CD4-positive, alpha-beta T cell (primary cell): ENCODE measurements at regions not wholly inside any gene's neighbourhood (a gene's known extent, or its start where the extent isn't known, plus 50 kb on each side); places are given as distances from the start of the nearest gene placed in this dataset.
"Not testable (repeated sequence)": the region's sequence is repeated elsewhere in the genome, so short reads cannot be mapped to it uniquely, and the experiment has no call there.

Source experiments
- ATAC-seq: fragments of 200-7000 bp; cut with Tn5 transposase; one replicate; pipeline ENCODE4 v1.10.0; 2022; ENCODE audit warnings: mild to moderate bottlenecking; ENCODE audit not compliant: poor library complexity
- CTCF ChIA-PET: fragments of 350-600 bp; sonication (Branson Sonifier 250); formaldehyde crosslinking; loops from one replicate; lab custom pipeline; 2021; ENCODE audit warnings: antibody characterized with exemption, inconsistent platforms; lab: Charles Lee
- POLR2A ChIA-PET: fragments of 350-600 bp; sonication (Branson Sonifier 250); formaldehyde crosslinking; loops from one replicate; lab custom pipeline; 2021; ENCODE audit warnings: antibody characterized with exemption, inconsistent platforms; lab: Charles Lee
- DNase-seq, 14 experiments: peaks; one replicate each; pipeline ENCODE4 v3.0.0-alpha.2; 2013 to 2020; ENCODE audit warnings: mixed read lengths in 2 of 14
- H3K27ac ChIP-seq, 2 donors: one replicate each; pipeline versions ENCODE4 v1.5.1 to v1.7.0; 2013; ENCODE audit warnings: low read length in 2 of 2, low read depth in 1 of 2, mild to moderate bottlenecking in 1 of 2
- H3K27me3 ChIP-seq, 2 experiments: 1 replicate in 1 of 2; 2 replicates in 1 of 2; pipeline versions ENCODE4 v1.6.1 to v1.7.0; 2013; ENCODE audit warnings: low read length in 2 of 2, control low read depth in 1 of 2, mild to moderate bottlenecking in 1 of 2, moderate library complexity in 1 of 2; ENCODE audit not compliant: insufficient read depth in 2 of 2, control insufficient read depth in 1 of 2
- H3K36me3 ChIP-seq: one replicate; pipeline ENCODE4 v1.6.1; 2013; ENCODE audit warnings: low read length, control low read depth; ENCODE audit not compliant: insufficient read depth
- H3K4me1 ChIP-seq: one replicate; pipeline ENCODE4 v1.6.1; 2013; ENCODE audit warnings: low read length, control low read depth; ENCODE audit not compliant: insufficient read depth
- H3K4me3 ChIP-seq: one replicate; pipeline ENCODE4 v1.5.1; 2013; ENCODE audit warnings: mild to moderate bottlenecking, low read length, moderate library complexity
- H3K9me3 ChIP-seq, 2 experiments: 1 replicate in 1 of 2; 2 replicates in 1 of 2; pipeline versions ENCODE4 v1.6.1 to v1.7.0; 2013; ENCODE audit warnings: low read length in 2 of 2, mild to moderate bottlenecking in 2 of 2, control low read depth in 1 of 2, moderate library complexity in 1 of 2; ENCODE audit not compliant: control insufficient read depth in 1 of 2, insufficient read depth in 1 of 2
- H3K27ac Mint-ChIP-seq: one replicate; pipeline ENCODE4 v1.8.0; 2020; ENCODE audit warnings: mixed read lengths
- H3K27me3 Mint-ChIP-seq: one replicate; pipeline ENCODE4 v1.8.0; 2021; ENCODE audit warnings: mixed read lengths
- H3K36me3 Mint-ChIP-seq: one replicate; pipeline ENCODE4 v1.8.0; 2021; ENCODE audit warnings: low read depth, mixed read lengths
- H3K4me1 Mint-ChIP-seq: one replicate; pipeline ENCODE4 v1.8.0; 2021; ENCODE audit warnings: low read depth, mixed read lengths
- H3K4me3 Mint-ChIP-seq: one replicate; pipeline ENCODE4 v1.8.0; 2020; ENCODE audit warnings: mild to moderate bottlenecking, mixed read lengths
- H3K9me3 Mint-ChIP-seq: one replicate; pipeline ENCODE4 v1.8.0; 2020; ENCODE audit warnings: mixed read lengths
- CTCF ChIP-seq: fragments of 200-600 bp; IDR thresholded peaks from one replicate; pipeline ENCODE4 v1.8.0; 2022; ENCODE audit warnings: antibody characterized with exemption, mild to moderate bottlenecking
- intact Hi-C, 2 experiments: fragments of 100-400 bp; cut with DNase I in 1 of 2; cut with micrococcal nuclease in 1 of 2; formaldehyde crosslinking; loops; one replicate each; pipeline versions ENCODE4 v1.15.1 to v1.9.0; 2023 to 2025; cut with DNase I, micrococcal nuclease

DNA sequence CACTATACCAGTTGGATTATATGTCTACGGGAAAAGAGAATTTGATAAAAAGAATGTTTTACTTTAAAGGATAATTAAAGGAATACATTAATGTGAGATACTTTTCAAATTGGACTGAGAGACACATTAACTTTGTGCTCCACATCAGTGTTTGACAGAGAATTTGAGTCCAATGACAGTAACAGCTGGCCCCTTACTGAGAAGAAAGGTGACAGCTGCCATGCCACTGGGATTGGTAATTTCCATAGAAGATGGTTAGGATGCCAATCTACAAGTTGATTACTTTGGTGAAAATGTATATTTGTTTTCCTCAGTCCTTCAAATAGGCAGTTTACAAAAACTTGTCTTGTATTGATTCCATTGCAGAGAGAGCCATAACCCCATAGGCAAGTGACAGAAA, 578.4 kb downstream of the SLCO4C1 start:
- no peak overlapping the region for H3K27ac ChIP-seq
- intact Hi-C loops = no loop called here
- DNase-seq (no peak), ATAC-seq (no peak)
- no peaks in the 10 kb centered on the region for H3K36me3 ChIP-seq
- peaks cover 2% of the 10 kb centered on the region for H3K9me3 Mint-ChIP-seq
- H3K27ac Mint-ChIP-seq = no peak overlapping the region
- no peak overlapping the region for H3K4me3 Mint-ChIP-seq
- no peaks in the 10 kb centered on the region for H3K4me1 Mint-ChIP-seq
- H3K36me3 Mint-ChIP-seq = no peaks in the 10 kb centered on the region
- no peaks in the 10 kb centered on the region for H3K27me3 ChIP-seq
- H3K4me3 ChIP-seq = no peak overlapping the region
- no peaks in the 10 kb centered on the region for H3K27me3 Mint-ChIP-seq
- no peaks in the 10 kb centered on the region for H3K4me1 ChIP-seq
- H3K9me3 ChIP-seq = no peaks in the 10 kb centered on the region
- TF ChIP-seq CTCF = no peak
- ChIA-PET POLR2A (no interaction called here), CTCF (no interaction called here)

DNA sequence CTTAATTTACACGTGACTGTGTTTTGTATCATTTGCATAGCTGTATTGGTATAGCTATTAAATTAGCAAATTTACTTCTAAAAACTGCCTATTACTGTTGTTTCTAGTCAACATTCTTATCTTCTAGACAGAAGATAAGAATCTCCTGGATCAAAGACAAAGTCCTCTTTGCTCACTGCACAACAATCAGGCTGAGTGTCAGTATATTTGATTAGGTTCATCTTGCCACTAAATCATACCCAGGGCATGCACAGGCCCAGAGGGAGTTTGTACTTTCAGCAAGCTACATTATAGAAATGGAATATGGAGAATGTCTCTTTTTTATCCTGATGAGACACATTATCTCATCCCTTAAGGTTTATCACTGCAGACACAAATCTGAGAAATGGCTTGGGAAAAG, 579.1 kb downstream of the SLCO4C1 start:
- Histone ChIP-seq H3K27ac (no peak overlapping the region), H3K4me1 (no peaks in the 10 kb centered on the region), H3K27me3 (no peaks in the 10 kb centered on the region), H3K9me3 (no peaks in the 10 kb centered on the region), H3K36me3 (no peaks in the 10 kb centered on the region), H3K4me3 (no peak overlapping the region)
- ATAC-seq = no peak
- H3K27me3 Mint-ChIP-seq = no peaks in the 10 kb centered on the region
- H3K4me1 Mint-ChIP-seq = no peaks in the 10 kb centered on the region
- ChIA-PET CTCF (no interaction called here), POLR2A (no interaction called here)
- no peak overlapping the region for H3K27ac Mint-ChIP-seq
- intact Hi-C loops = no loop called here
- H3K4me3 Mint-ChIP-seq = no peak overlapping the region
- H3K9me3 Mint-ChIP-seq = peaks cover 2% of the 10 kb centered on the region
- no peaks in the 10 kb centered on the region for H3K36me3 Mint-ChIP-seq
- no peak for TF ChIP-seq CTCF
- DNase-seq = no peak

DNA sequence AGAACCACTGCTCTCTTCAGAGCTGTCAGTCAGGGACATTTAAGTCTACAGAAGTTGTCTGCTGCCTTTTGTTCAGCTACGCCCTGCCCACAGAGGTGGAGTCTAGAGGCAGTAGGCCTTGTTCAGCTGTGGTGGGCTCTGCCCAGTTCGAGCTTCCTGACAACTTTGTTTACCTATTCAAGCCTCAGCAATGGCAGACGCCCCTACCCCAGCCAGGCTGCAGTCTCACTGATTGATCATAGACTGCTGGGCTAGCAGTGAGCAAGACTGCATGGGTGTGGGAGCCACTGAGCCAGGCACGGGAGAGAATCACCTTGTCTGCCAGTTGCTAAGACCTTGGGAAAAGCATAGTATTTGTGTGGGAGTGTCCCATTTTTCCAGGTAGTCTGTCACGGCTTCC, 580.3 kb downstream of the SLCO4C1 start:
- H3K27me3 ChIP-seq, intact Hi-C loops, CTCF ChIA-PET, H3K4me3 Mint-ChIP-seq, H3K9me3 ChIP-seq, H3K4me1 ChIP-seq, H3K36me3 ChIP-seq, H3K4me1 Mint-ChIP-seq, DNase-seq, H3K36me3 Mint-ChIP-seq, H3K27me3 Mint-ChIP-seq, ATAC-seq, H3K27ac Mint-ChIP-seq, POLR2A ChIA-PET, H3K9me3 Mint-ChIP-seq, H3K4me3 ChIP-seq, H3K27ac ChIP-seq: not testable (repeated sequence)

- intact Hi-C loops = no loop called here
- CTCF ChIA-PET = no interaction called here
These were observed 606.8 kb downstream of the SLCO4C1 start for GRCh38 chr5:101689306-101689705.

More at GRCh38 chr5:101689306-101689705, 606.8 kb downstream of the SLCO4C1 start:
- no peak for ATAC-seq
- H3K9me3 ChIP-seq = no peaks in the 10 kb centered on the region
- H3K4me3 ChIP-seq = no peak overlapping the region
- Mint-ChIP-seq H3K4me1 (no peaks in the 10 kb centered on the region), H3K27ac (no peak overlapping the region), H3K36me3 (no peaks in the 10 kb centered on the region), H3K4me3 (no peak overlapping the region), H3K9me3 (no peaks in the 10 kb centered on the region), H3K27me3 (no peaks in the 10 kb centered on the region)
- POLR2A ChIA-PET = no interaction called here
- no peak for TF ChIP-seq CTCF
- no peaks in the 10 kb centered on the region for H3K4me1 ChIP-seq
- DNase-seq = no peak
- no peak overlapping the region for H3K27ac ChIP-seq
- no peaks in the 10 kb centered on the region for H3K36me3 ChIP-seq
- no peaks in the 10 kb centered on the region for H3K27me3 ChIP-seq
